GM21619 (cell line): ENCODE measurements at regions not wholly inside any gene's neighbourhood (a gene's known extent, or its start where the extent isn't known, plus 50 kb on each side); places are given as distances from the start of the nearest gene placed in this dataset.
"Not testable (repeated sequence)": the region's sequence is repeated elsewhere in the genome, so short reads cannot be mapped to it uniquely, and the experiment has no call there.

Experiments
- ATAC-seq: cut with Tn5 transposase; IDR thresholded peaks from one replicate; pipeline ENCODE4 v1.9.1; 2021; ENCODE audit not compliant: unreplicated experiment

DNA sequence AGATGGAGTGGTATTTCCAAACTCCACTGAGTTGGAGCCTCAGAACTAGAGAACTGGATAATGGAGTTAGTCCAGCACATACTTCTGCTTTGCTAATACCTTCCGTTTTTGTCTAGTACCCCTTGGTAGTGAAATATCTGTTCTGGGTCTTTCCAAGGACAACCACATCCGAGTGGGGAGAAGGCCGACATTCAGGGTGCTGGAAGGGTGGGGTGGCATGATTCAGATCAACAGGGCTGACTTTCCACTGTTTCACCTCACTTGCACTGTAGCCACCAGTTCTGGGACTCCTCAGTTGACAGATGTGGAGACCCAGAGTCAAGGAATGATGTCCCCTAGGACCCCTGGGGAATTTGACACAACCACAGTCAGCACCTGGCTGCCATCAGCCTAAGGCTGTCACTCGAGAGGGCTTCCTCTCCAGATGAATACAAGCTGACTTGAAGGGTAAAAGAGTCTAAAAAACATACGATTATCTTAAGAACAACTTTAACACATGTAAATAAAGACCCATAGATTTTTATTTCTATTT lies 84.8 kb upstream of the HNF1B start:
- no peak for ATAC-seq

- no peak for ATAC-seq
Measured at GRCh38 chr17:37828651-37829124, 83.8 kb upstream of the HNF1B start.

- no peak for ATAC-seq
Measured at GRCh38 chr17:37827905-37828650, 83.2 kb upstream of the HNF1B start.

DNA sequence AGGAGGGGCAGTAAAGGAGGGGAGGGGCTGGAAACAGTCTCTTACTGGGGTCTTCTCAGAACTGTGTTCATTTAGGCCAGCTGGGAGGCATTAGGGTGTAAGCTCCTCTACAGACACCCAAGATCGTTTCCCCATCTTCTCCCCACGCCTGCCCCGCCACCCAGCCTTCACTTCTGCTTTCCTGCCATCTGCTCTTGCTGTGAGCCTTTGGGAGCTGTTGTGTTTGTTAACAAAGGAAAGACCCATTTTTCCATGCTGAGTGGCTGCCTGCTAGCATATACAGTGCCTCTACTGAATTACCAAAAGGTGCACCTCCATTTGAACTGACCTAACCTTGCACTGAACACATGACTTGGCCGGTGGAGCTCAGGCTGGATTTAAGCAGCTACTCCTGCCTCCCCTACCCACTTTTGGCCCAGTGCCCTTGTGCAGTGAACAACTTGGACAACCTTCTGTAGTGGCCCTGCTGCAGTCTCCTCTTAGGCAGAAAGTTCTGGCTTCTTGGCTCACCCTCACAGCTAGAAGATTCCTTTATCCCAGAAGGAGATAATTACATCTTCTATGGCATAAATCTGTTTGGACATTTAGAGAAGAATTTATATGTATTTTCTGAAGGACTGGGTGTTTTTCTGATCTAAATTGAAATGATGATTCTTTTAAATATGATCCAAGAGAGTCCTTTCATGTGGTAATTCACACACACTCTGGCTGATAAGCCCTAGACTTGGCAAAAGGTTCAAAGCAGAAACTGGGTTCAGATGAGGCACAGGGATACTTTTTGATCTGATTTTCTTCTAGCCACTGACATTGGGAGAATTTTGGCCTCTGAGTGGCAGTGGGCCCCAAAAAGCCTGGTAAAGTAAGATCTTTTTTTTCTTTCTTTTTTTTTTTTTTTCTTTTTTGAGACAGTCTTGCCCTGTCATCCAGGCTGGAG lies 81.9 kb upstream of the HNF1B start:
- ATAC-seq: no peak

GRCh38 chr17:37825851-37826250 lies 81.0 kb upstream of the HNF1B start:
- ATAC-seq: no peak

DNA sequence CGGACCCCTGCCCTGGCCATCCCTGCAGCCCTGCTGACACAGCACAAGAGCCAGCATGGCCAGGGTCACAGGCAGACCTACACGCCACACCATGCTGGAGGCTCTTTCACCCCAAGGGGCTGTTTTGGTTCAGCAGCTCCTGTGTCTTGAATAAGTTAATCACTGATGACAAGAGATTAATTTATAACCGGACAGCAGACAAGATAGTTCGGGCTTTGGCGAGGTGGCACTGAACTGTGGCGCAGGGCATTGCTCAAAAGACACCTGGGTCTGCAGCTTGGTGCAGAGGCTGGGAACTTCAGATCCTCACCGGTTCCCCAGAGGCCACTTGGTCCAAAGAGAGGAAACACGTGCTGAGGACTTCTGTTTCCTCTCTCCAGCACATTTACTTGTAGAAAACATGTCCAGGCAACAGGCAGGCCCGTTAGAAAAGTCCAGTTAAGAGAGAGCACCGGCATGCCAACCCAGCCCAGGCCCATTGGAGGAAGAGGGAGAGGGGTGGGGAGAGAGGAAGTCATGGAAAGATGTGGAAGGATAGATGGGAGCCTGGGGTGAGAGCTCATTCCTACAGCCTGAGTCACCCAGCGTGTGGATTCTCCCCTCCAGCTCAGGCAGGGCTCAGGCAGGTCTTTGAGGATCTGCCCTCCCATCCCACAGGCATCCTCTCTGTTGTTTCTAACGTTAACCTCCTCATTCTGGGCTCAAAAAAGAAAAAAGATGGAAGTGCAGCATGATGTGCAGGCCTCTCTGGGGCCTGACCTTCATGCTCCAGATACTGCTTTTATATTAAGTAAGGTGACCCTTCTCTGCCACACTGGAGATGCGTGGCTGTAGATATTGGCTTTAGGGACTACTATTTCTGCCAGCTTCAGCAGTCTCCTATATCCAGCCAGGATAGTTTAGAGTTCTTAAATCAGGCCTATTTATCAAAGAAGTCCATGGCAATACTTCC lies 80.0 kb upstream of the HNF1B start:
- ATAC-seq: no peak

GRCh38 chr17:37823996-37824395 lies 79.1 kb upstream of the HNF1B start:
- no peak for ATAC-seq

GRCh38 chr17:37820995-37821713 lies 76.3 kb upstream of the HNF1B start:
- no peak for ATAC-seq

DNA sequence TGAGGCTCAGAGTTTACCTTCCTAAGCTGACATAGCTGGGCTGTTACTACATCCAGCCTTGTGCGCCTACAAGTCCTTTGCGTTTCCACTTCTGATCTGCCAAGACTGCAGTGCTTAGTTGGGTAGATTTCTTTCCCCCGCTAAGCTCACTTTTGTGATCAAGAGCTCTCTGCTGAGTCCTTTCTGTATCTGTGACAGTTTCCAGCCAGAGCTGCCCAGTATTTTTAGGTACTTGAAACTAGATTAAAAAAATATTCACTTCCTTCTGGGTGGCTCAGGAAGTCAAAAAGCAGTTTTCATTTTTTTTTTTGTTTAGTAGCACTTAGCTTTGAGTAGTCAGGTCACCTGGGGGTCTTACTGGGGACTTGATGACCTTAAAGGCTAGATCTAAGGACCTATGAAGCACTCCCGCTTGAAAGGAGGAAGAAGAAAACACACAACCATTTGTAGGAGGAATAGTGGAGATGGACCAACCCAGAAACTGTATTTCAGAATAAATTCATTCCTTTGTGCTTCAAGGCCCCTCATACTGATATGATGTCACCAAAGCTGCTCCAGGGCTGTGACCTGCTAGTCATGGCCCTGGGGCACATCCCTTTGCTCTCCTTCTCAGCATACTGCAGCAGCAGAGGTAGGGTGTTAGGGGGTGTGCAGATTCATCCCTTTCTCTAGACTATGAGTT lies 75.6 kb upstream of the HNF1B start:
- no peak for ATAC-seq

- ATAC-seq: no peak
Measured at GRCh38 chr17:37818689-37819088, 73.8 kb upstream of the HNF1B start.

DNA sequence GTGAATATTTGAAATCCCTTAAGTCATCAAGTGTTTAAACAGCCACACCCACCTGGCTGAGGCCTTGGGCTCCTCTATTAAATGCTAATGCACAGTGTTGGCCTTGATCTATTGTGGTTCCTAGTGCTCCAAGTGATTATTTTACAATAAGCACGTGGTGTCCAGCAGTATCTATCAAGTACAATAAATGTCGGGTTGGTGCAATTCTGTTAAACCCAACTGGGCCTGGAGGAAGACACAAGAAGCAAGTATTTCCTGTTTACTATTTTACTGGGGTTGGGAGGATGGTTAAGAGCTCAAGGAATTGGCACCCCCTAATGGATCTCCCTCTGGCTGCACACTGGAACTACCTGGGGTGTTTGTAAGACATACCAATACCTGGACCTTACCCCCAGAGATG lies 72.1 kb upstream of the HNF1B start:
- no peak for ATAC-seq

DNA sequence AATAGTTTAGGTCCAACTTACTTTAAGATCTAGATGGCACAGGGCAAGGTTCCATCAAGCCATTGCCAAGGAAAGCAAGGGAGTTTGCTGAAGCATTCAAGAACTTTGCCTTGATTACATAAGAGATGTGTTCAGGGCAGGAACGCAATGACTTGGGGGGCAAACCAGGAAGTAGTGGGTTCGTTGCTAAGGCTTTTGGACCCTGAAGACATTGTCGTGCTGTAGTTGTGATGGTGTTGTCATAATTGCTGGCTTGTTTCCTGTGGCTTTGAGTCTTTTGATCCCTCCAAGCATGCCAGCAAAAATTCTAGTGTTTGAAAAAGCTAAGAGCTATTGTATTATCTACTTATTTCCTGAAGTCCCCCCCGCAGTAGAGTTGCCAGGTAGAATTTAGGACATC lies 70.7 kb upstream of the HNF1B start:
- ATAC-seq: no peak

GRCh38 chr17:37813751-37814150 lies 68.9 kb upstream of the HNF1B start:
- ATAC-seq: no peak

- not testable (repeated sequence) for ATAC-seq
Measured at GRCh38 chr17:37808846-37809245, 64.0 kb upstream of the HNF1B start.

- ATAC-seq: no peak
Measured at GRCh38 chr17:37802712-37803416, 58.0 kb upstream of the HNF1B start.

DNA sequence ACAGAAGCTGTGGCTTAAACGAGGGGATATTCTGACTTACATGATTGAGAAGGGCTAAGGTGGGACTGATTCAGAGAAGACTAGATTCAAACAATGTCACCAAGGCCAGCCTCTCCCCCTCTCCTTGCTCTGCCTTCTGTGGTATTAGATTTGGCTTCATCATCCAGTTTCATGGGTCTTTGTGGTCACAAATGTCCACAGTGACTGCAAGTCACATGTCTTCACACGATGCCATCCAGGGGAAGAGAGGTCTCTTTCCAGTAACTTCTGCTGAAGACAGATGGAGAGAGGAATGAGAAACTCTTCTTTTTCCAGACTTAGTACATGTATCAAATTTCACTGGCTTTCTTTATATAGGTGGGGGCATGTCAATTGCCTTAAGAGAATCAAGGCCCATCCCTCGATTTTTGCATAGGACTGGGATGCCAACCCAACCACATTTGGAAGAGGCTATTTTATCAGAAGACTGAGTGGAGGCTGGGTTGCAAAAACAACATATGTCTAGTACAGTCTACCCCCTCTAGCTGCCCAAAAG lies 57.3 kb upstream of the HNF1B start:
- ATAC-seq: no peak

DNA sequence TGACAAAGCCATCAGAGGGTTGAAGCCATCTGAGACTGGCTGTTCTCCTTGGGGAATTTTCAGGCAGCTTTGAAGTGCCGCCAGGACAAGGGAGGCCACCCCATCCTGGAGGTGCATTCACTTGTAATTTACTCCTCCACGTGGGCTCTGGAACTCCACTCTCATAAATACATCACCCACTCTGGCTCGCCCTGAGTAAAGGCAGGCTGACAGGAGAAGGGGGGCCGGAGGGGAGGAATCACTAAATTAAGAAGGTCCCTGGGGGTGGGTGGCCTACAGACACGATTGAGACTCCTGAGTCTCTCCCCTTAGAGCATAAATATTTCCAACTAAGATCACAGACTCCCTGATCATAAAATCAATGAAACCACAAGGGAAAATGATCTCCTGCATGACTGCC lies 56.3 kb upstream of the HNF1B start:
- no peak for ATAC-seq

DNA sequence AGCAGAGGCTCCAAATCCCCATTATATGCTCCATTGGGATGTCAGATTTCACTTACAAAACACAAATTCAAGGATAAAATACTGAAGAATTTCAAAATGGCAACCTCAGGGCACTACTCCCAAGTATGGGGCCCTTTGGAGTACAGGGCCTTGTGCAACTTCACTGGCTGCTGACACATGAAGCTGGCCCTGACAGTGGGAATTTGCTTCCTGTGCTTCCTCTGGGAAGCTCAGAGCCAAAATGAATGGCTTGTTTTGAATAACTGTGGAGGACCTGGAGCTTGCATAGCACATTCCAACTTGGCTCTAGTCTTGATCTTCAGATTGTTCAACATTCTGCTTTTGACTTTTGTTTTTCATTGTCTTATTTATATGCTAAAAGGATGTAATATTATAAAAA lies 52.3 kb upstream of the HNF1B start:
- ATAC-seq: no peak

GRCh38 chr17:37796076-37796475 lies 51.2 kb upstream of the HNF1B start:
- no peak for ATAC-seq
